ENCODE measurements at regions not wholly inside any gene's neighbourhood (a gene's known extent, or its start where the extent isn't known, plus 50 kb on each side); places are given as distances from the start of the nearest gene placed in this dataset.

- TF ChIP-seq EGR1 (conservative IDR thresholded peaks at IDR 0.05) (no peak), MGA (IDR thresholded peaks at IDR 0.05) (no peak), ZNF609 (CRISPR knock-in tag; IDR thresholded peaks at IDR 0.05; ENCODE audit: borderline replicate concordance) (no peak), FOXK1 (CRISPR knock-in tag; IDR thresholded peaks at IDR 0.05; ENCODE audit: borderline replicate concordance) (no peak), ZFP36 (IDR thresholded peaks at IDR 0.05; ENCODE audit: low read depth, low read length, partially characterized antibody) (no peak), RBM25 (IDR thresholded peaks at IDR 0.05; ENCODE audit: low read depth, low read length, severe bottlenecking) (no peak), POLR2AphosphoS5 (IDR thresholded peaks at IDR 0.05; ENCODE audit: control insufficient read depth, insufficient read depth, low read depth, low read length) (no peak), ZBTB26 (CRISPR knock-in tag; IDR thresholded peaks at IDR 0.05) (no peak), CTCF (IDR thresholded peaks at IDR 0.05 in 2 of 3, conservative IDR thresholded peaks at IDR 0.05 in 1 of 3; ENCODE audit: insufficient read depth in 2 of 3, low read depth in 1 of 3, low read length in 3 of 3) (no peak), MYNN (IDR thresholded peaks at IDR 0.05) (no peak), MYNN (CRISPR knock-in tag; IDR thresholded peaks at IDR 0.05) (no peak), TSC22D4 (tag; IDR thresholded peaks at IDR 0.05) (no peak)
Observed at GRCh38 chr13:100811024-100811865, 136.7 kb upstream of the TMTC4 start.
